GM21381 (cell line): ENCODE measurements at regions not wholly inside any gene's neighbourhood (a gene's known extent, or its start where the extent isn't known, plus 50 kb on each side); places are given as distances from the start of the nearest gene placed in this dataset.

ENCODE experiments used
- ATAC-seq: cut with Tn5 transposase; IDR thresholded peaks from one replicate; pipeline ENCODE4 v1.9.1; 2021; ENCODE audit warnings: mild to moderate bottlenecking, moderate library complexity; ENCODE audit not compliant: unreplicated experiment

GRCh38 chr9:28287455-28287854 is 714.2 kb upstream of the C9orf72 start:
- ATAC-seq: no peak

- ATAC-seq: no peak
These were observed 716.5 kb upstream of the C9orf72 start for GRCh38 chr9:28289746-28290145.

- ATAC-seq: no peak
These were observed 720.2 kb upstream of the C9orf72 start for GRCh38 chr9:28293369-28294090.

- no peak for ATAC-seq
These were observed 728.0 kb upstream of the C9orf72 start for GRCh38 chr9:28301281-28301680.

- no peak for ATAC-seq
These were observed 744.5 kb upstream of the C9orf72 start for GRCh38 chr9:28317745-28318144.

GRCh38 chr9:28318515-28318914 is 745.2 kb upstream of the C9orf72 start:
- ATAC-seq: no peak

- ATAC-seq: no peak
These were observed 746.7 kb upstream of the C9orf72 start for GRCh38 chr9:28319981-28320380.

- ATAC-seq: no peak
These were observed 747.3 kb upstream of the C9orf72 start for GRCh38 chr9:28320616-28321015.

- no peak for ATAC-seq
These were observed 756.0 kb upstream of the C9orf72 start for GRCh38 chr9:28329323-28329722.

- no peak for ATAC-seq
These were observed 759.4 kb upstream of the C9orf72 start for GRCh38 chr9:28332648-28333047.

- ATAC-seq: no peak
These were observed 768.6 kb upstream of the C9orf72 start for GRCh38 chr9:28341913-28342312.

- ATAC-seq: no peak
These were observed 769.6 kb upstream of the C9orf72 start for GRCh38 chr9:28342815-28343338.

GRCh38 chr9:28363151-28363562 is 789.9 kb upstream of the C9orf72 start:
- no peak for ATAC-seq

GRCh38 chr9:28365020-28365640 is 791.8 kb upstream of the C9orf72 start:
- ATAC-seq: no peak

- no peak for ATAC-seq
These were observed 792.4 kb upstream of the C9orf72 start for GRCh38 chr9:28365728-28366127.

- ATAC-seq: no peak
These were observed 805.0 kb upstream of the C9orf72 start for GRCh38 chr9:28378231-28378630.

- no peak for ATAC-seq
These were observed 805.8 kb upstream of the C9orf72 start for GRCh38 chr9:28379082-28379481.

- no peak for ATAC-seq
These were observed 816.1 kb upstream of the C9orf72 start for GRCh38 chr9:28389411-28389810.

GRCh38 chr9:28394774-28395173 is 821.5 kb upstream of the C9orf72 start:
- ATAC-seq: no peak

GRCh38 chr9:28396058-28396457 is 822.8 kb upstream of the C9orf72 start:
- ATAC-seq: no peak

GRCh38 chr9:28407351-28407750 is 834.1 kb upstream of the C9orf72 start:
- ATAC-seq: no peak

- no peak for ATAC-seq
These were observed 836.6 kb upstream of the C9orf72 start for GRCh38 chr9:28409919-28410318.
